HepG2 (cell line): ENCODE measurements at regions not wholly inside any gene's neighbourhood (a gene's known extent, or its start where the extent isn't known, plus 50 kb on each side); places are given as distances from the start of the nearest gene placed in this dataset.

ENCODE experiments used
- CREM ChIP-seq, 2 experiments: sonication (generic) in 1 of 2; formaldehyde crosslinking in 1 of 2; IDR thresholded peaks; 2 replicates each; pipeline versions ENCODE4 v1.4.0 to v1.6.1; 2016 to 2020; ENCODE audit warnings: antibody characterized with exemption in 1 of 2, mild to moderate bottlenecking in 1 of 2, missing genetic modification reagents in 1 of 2
- DRAP1 ChIP-seq: IDR thresholded peaks from 2 replicates; pipeline ENCODE4 v1.6.1; 2016; ENCODE audit warnings: missing genetic modification reagents, missing compliant biosample characterization
- GATAD2A ChIP-seq: IDR thresholded peaks from 2 replicates; pipeline ENCODE4 v1.6.1; 2016
- HHEX ChIP-seq: IDR thresholded peaks from 2 replicates; pipeline ENCODE4 v1.6.1; 2016; ENCODE audit warnings: control low read depth
- KAT8 ChIP-seq: IDR thresholded peaks from 2 replicates; pipeline ENCODE4 v1.6.1; 2016; ENCODE audit warnings: missing genetic modification reagents, missing compliant biosample characterization
- KDM4B ChIP-seq: sonication (generic); formaldehyde crosslinking; IDR thresholded peaks from 2 replicates; pipeline ENCODE4 v1.4.0; 2020; ENCODE audit warnings: missing genetic modification reagents
- KMT2A ChIP-seq: sonication (generic); formaldehyde crosslinking; IDR thresholded peaks from 2 replicates; pipeline ENCODE4 v1.4.0; 2020; ENCODE audit warnings: missing genetic modification reagents
- MAFK ChIP-seq, 2 experiments: IDR thresholded peaks in 1 of 2; conservative IDR thresholded peaks in 1 of 2; 2 replicates each; pipeline ENCODE4 v1.6.1; 2011; ENCODE audit warnings: improper control_type of control experiment in 2 of 2, low read length in 2 of 2
- PHF8 ChIP-seq: sonication (generic); formaldehyde crosslinking; IDR thresholded peaks from 2 replicates; pipeline ENCODE4 v1.5.0; 2020; ENCODE audit warnings: missing genetic modification reagents
- PREB ChIP-seq: sonication (generic); formaldehyde crosslinking; IDR thresholded peaks from 2 replicates; pipeline ENCODE4 v1.4.0; 2020; ENCODE audit warnings: missing genetic modification reagents
- SYNCRIP ChIP-seq: fragments of 200-400 bp; formaldehyde crosslinking; IDR thresholded peaks from 2 replicates; pipeline ENCODE4 v1.6.1; 2018; ENCODE audit warnings: mild to moderate bottlenecking, low read depth, low read length; ENCODE audit not compliant: insufficient read depth
- TCF7 ChIP-seq: sonication (generic); IDR thresholded peaks from 2 replicates; pipeline ENCODE4 v1.6.1; 2016; ENCODE audit warnings: antibody characterized with exemption, low read depth
- ZBTB26 ChIP-seq: IDR thresholded peaks from 2 replicates; pipeline ENCODE4 v1.6.1; 2016; ENCODE audit warnings: missing compliant biosample characterization, missing genetic modification reagents, borderline replicate concordance
- TF ChIP-seq, protein P1 (sequence below): IDR thresholded peaks from 2 replicates; pipeline ENCODE4 v1.6.1; 2016; ENCODE audit warnings: control low read depth
- TF ChIP-seq, protein P2 (sequence below): sonication (generic); formaldehyde crosslinking; IDR thresholded peaks from 2 replicates; pipeline ENCODE4 v1.5.0; 2020; ENCODE audit warnings: missing genetic modification reagents

GRCh38 chr4:27360790-27361267, 500.2 kb downstream of the STIM2 start (continued):
- TF ChIP-seq PREB (no peak), PHF8 (CRISPR knock-in tag) (no peak), KAT8 (CRISPR knock-in tag) (no peak), GATAD2A (CRISPR knock-in tag) (no peak), KDM4B (CRISPR knock-in tag) (no peak), DRAP1 (CRISPR knock-in tag) (no peak), ZBTB26 (no peak), SYNCRIP (no peak), MAFK (conservative IDR thresholded peaks at IDR 0.05 in 1 of 2, IDR thresholded peaks at IDR 0.05 in 1 of 2; ENCODE audit: low read length in 2 of 2) (no peak), TCF7 (no peak), KMT2A (CRISPR knock-in tag) (no peak), CREM (IDR thresholded peaks at IDR 0.05) (no peak), CREM (CRISPR knock-in tag; IDR thresholded peaks at IDR 0.05) (no peak), HHEX (CRISPR knock-in tag) (no peak)
- TF ChIP-seq, protein P1, sequence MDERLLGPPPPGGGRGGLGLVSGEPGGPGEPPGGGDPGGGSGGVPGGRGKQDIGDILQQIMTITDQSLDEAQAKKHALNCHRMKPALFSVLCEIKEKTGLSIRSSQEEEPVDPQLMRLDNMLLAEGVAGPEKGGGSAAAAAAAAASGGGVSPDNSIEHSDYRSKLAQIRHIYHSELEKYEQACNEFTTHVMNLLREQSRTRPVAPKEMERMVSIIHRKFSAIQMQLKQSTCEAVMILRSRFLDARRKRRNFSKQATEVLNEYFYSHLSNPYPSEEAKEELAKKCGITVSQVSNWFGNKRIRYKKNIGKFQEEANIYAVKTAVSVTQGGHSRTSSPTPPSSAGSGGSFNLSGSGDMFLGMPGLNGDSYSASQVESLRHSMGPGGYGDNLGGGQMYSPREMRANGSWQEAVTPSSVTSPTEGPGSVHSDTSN, result no peak
- TF ChIP-seq, protein P2, sequence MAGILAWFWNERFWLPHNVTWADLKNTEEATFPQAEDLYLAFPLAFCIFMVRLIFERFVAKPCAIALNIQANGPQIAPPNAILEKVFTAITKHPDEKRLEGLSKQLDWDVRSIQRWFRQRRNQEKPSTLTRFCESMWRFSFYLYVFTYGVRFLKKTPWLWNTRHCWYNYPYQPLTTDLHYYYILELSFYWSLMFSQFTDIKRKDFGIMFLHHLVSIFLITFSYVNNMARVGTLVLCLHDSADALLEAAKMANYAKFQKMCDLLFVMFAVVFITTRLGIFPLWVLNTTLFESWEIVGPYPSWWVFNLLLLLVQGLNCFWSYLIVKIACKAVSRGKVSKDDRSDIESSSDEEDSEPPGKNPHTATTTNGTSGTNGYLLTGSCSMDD (CRISPR knock-in tag), result no peak
